Thoracic aorta (tissue), 2 donors: ENCODE measurements at regions not wholly inside any gene's neighbourhood (a gene's known extent, or its start where the extent isn't known, plus 50 kb on each side); places are given as distances from the start of the nearest gene placed in this dataset.

Experiments used
- ATAC-seq: fragments of 150-250 bp; one replicate; pipeline ENCODE4 v1.8.0; 2017; ENCODE audit warnings: low read depth; ENCODE audit not compliant: insufficient number of reproducible peaks, low FRiP score
- DNase-seq: peaks from one replicate; pipeline ENCODE4 v3.0.0-alpha.2; 2020; ENCODE audit warnings: low spot score
- H3K27ac ChIP-seq, 2 donors: fragments of 200-600 bp; sonication (generic); 1 replicate in 1 of 2; 2 replicates in 1 of 2; pipeline ENCODE4 v1.5.1; 2016; ENCODE audit warnings: mild to moderate bottlenecking in 2 of 2, moderate library complexity in 2 of 2
- H3K27me3 ChIP-seq: fragments of 200-600 bp; sonication (generic); replicated peaks from 2 replicates; pipeline ENCODE4 v1.6.0; 2016; ENCODE audit warnings: mild to moderate bottlenecking; ENCODE audit not compliant: insufficient read depth
- H3K36me3 ChIP-seq: fragments of 200-600 bp; sonication (generic); one replicate; pipeline ENCODE4 v1.5.1; 2016
- H3K4me1 ChIP-seq, 2 donors: fragments of 200-600 bp; sonication (generic); 1 replicate in 1 of 2; 2 replicates in 1 of 2; pipeline versions ENCODE4 v1.5.1 to v1.6.0; 2016; ENCODE audit warnings: low read depth in 2 of 2, mild to moderate bottlenecking in 1 of 2; ENCODE audit not compliant: control insufficient read depth in 1 of 2
- H3K4me3 ChIP-seq: fragments of 200-600 bp; sonication (generic); 2 replicates; pipeline ENCODE4 v1.5.1; 2016; ENCODE audit warnings: mild to moderate bottlenecking
- H3K9me3 ChIP-seq: fragments of 200-600 bp; sonication (generic); 2 replicates; pipeline ENCODE4 v1.5.1; 2016
- CTCF ChIP-seq: fragments of 200-600 bp; sonication (generic); IDR thresholded peaks from one replicate; pipeline ENCODE4 v1.5.1; 2019; ENCODE audit warnings: antibody characterized with exemption

GRCh38 chr3:3315846-3316245, 136.4 kb upstream of the CRBN start:
- Histone ChIP-seq H3K27me3 (no peaks in the 10 kb centered on the region), H3K4me1 (no peaks in the 10 kb centered on the region), H3K36me3 (no peaks in the 10 kb centered on the region), H3K27ac (no peak overlapping the region), H3K4me3 (no peak overlapping the region), H3K9me3 (no peaks in the 10 kb centered on the region)
- DNase-seq (no peak), ATAC-seq (no peak)
- TF ChIP-seq CTCF, result no peak

GRCh38 chr3:3309887-3310286, 130.4 kb upstream of the CRBN start:
- TF ChIP-seq CTCF, result no peak

GRCh38 chr3:3308809-3309208, 129.3 kb upstream of the CRBN start:
- Histone ChIP-seq H3K9me3 (no peaks in the 10 kb centered on the region), H3K27me3 (no peaks in the 10 kb centered on the region), H3K27ac (no peak overlapping the region), H3K4me3 (no peak overlapping the region), H3K36me3 (no peaks in the 10 kb centered on the region), H3K4me1 (no peaks in the 10 kb centered on the region)
- ATAC-seq, result no peak
- TF ChIP-seq CTCF, result no peak
- no peak for DNase-seq

More at GRCh38 chr3:3309887-3310286, 130.4 kb upstream of the CRBN start:
- DNase-seq (no peak), ATAC-seq (no peak)
- no peak overlapping the region for H3K4me3 ChIP-seq
- H3K27ac ChIP-seq, result no peak overlapping the region
- no peaks in the 10 kb centered on the region for H3K9me3 ChIP-seq
- H3K36me3 ChIP-seq, result no peaks in the 10 kb centered on the region
- no peaks in the 10 kb centered on the region for H3K27me3 ChIP-seq
- H3K4me1 ChIP-seq, result no peaks in the 10 kb centered on the region

- Histone ChIP-seq H3K27ac (no peak overlapping the region), H3K4me1 (no peaks in the 10 kb centered on the region), H3K4me3 (no peak overlapping the region), H3K9me3 (no peaks in the 10 kb centered on the region), H3K27me3 (no peaks in the 10 kb centered on the region), H3K36me3 (no peaks in the 10 kb centered on the region)
- ATAC-seq (no peak), DNase-seq (no peak)
- TF ChIP-seq CTCF, result no peak
Measured at GRCh38 chr3:3307491-3307890, 128.0 kb upstream of the CRBN start.

GRCh38 chr3:3305841-3306240, 126.3 kb upstream of the CRBN start:
- Histone ChIP-seq H3K27ac (no peak overlapping the region), H3K9me3 (no peaks in the 10 kb centered on the region), H3K4me3 (no peak overlapping the region), H3K36me3 (no peaks in the 10 kb centered on the region), H3K27me3 (no peaks in the 10 kb centered on the region), H3K4me1 (no peaks in the 10 kb centered on the region)
- DNase-seq (no peak), ATAC-seq (no peak)
- no peak for TF ChIP-seq CTCF
